ENCODE measurements at regions not wholly inside any gene's neighbourhood (a gene's known extent, or its start where the extent isn't known, plus 50 kb on each side); places are given as distances from the start of the nearest gene placed in this dataset.

GRCh38 chr11:42043312-42043711 is 583.9 kb upstream of the LRRC4C start:
- H3K27ac ChIP-seq (ENCODE audit: low read depth, low read length) = no peak overlapping the region
- no peaks in the 10 kb centered on the region for H3K27me3 ChIP-seq (ENCODE audit: insufficient read depth, low read length)
- Mint-ChIP-seq H3K4me3 (no peak overlapping the region), H3K27ac (no peak overlapping the region), H3K4me1 (no peaks in the 10 kb centered on the region), H3K27me3 (no peaks in the 10 kb centered on the region), H3K9me3 (peaks cover 1 to 32% (median 10%) of the 10 kb centered on the region in 8 donors), H3K36me3 (no peaks in the 10 kb centered on the region)
- DNase-seq = no peak
- ChIA-PET POLR2A (ENCODE audit: partially characterized antibody) (no interaction called here), CTCF (ENCODE audit: partially characterized antibody) (no interaction called here)
- H3K36me3 ChIP-seq (ENCODE audit: insufficient read depth, low read length) = no peaks in the 10 kb centered on the region
- H3K9me3 ChIP-seq (ENCODE audit: control insufficient read depth in 1 of 2, low read length in 2 of 2) = peaks cover 0 to 5% of the 10 kb centered on the region in 2 donors
- no peak overlapping the region for H3K4me3 ChIP-seq (ENCODE audit: low read length in 2 of 2)
- H3K4me1 ChIP-seq (ENCODE audit: insufficient read depth, low read length) = no peaks in the 10 kb centered on the region
- intact Hi-C loops (cut with micrococcal nuclease) = no loop called here

- POLR2A ChIA-PET (ENCODE audit: partially characterized antibody) = no interaction called here
- H3K27me3 ChIP-seq (ENCODE audit: insufficient read depth, low read length) = no peaks in the 10 kb centered on the region
- no peaks in the 10 kb centered on the region for H3K4me1 ChIP-seq (ENCODE audit: insufficient read depth, low read length)
- H3K27ac ChIP-seq (ENCODE audit: low read depth, low read length) = no peak overlapping the region
- no peaks in the 10 kb centered on the region for H3K36me3 ChIP-seq (ENCODE audit: insufficient read depth, low read length)
- peaks cover 0 to 5% of the 10 kb centered on the region in 2 donors for H3K9me3 ChIP-seq (ENCODE audit: control insufficient read depth in 1 of 2, low read length in 2 of 2)
- CTCF ChIA-PET (ENCODE audit: partially characterized antibody) = no interaction called here
- H3K9me3 Mint-ChIP-seq = peaks cover under 1 to 36% (median 12%) of the 10 kb centered on the region in 8 donors
- no peak overlapping the region for H3K4me3 ChIP-seq (ENCODE audit: low read length in 2 of 2)
- no peaks in the 10 kb centered on the region for H3K36me3 Mint-ChIP-seq
- H3K4me1 Mint-ChIP-seq = peaks cover 0 to under 1% (median 0%) of the 10 kb centered on the region in 4 donors
- H3K27ac Mint-ChIP-seq = no peak overlapping the region
- no peaks in the 10 kb centered on the region for H3K27me3 Mint-ChIP-seq
- no peak overlapping the region for H3K4me3 Mint-ChIP-seq
- DNase-seq = no peak
- intact Hi-C loops (cut with micrococcal nuclease) = no loop called here
Measured at GRCh38 chr11:42047637-42048555, 588.4 kb upstream of the LRRC4C start.

- H3K27me3 ChIP-seq (ENCODE audit: insufficient read depth, low read length) = no peaks in the 10 kb centered on the region
- POLR2A ChIA-PET (ENCODE audit: partially characterized antibody) = no interaction called here
- Mint-ChIP-seq H3K9me3 (peaks cover 0 to 32% (median 12%) of the 10 kb centered on the region in 8 donors), H3K4me3 (no peak overlapping the region), H3K27me3 (no peaks in the 10 kb centered on the region), H3K36me3 (no peaks in the 10 kb centered on the region), H3K27ac (no peak overlapping the region), H3K4me1 (peaks cover 0 to 1% (median 0%) of the 10 kb centered on the region in 4 donors)
- no peak overlapping the region for H3K4me3 ChIP-seq (ENCODE audit: low read length in 2 of 2)
- CTCF ChIA-PET (ENCODE audit: partially characterized antibody) = no interaction called here
- intact Hi-C loops (cut with micrococcal nuclease) = no loop called here
- H3K27ac ChIP-seq (ENCODE audit: low read depth, low read length) = no peak overlapping the region
- no peaks in the 10 kb centered on the region for H3K36me3 ChIP-seq (ENCODE audit: insufficient read depth, low read length)
- peaks cover 0 to 6% of the 10 kb centered on the region in 2 donors for H3K9me3 ChIP-seq (ENCODE audit: control insufficient read depth in 1 of 2, low read length in 2 of 2)
- no peak for DNase-seq
- no peaks in the 10 kb centered on the region for H3K4me1 ChIP-seq (ENCODE audit: insufficient read depth, low read length)
Measured at GRCh38 chr11:42049186-42049585, 589.7 kb upstream of the LRRC4C start.

DNA sequence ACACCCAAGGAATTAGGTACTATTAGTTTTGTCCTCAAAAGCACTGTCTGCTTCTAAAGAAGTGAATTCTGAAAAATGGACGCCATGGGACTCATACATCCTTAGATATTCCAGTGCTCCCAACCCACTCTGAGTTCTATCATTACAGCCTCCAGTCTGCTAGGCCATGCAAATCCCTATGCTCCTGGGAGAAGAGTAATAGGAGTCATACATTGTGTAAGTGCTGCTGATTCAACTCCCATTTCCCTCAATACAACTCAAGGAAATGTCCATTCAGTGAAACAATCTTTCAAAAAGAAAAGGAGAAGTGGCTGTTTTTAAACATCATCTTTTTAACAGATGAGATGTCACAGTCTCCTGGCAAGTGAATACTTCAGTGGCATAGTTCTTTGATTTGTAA is 590.2 kb upstream of the LRRC4C start:
- Histone ChIP-seq H3K27ac (ENCODE audit: low read depth, low read length) (no peak overlapping the region), H3K4me3 (ENCODE audit: low read length in 2 of 2) (no peak overlapping the region), H3K9me3 (ENCODE audit: control insufficient read depth in 1 of 2, low read length in 2 of 2) (peaks cover 0 to 3% of the 10 kb centered on the region in 2 donors), H3K4me1 (ENCODE audit: insufficient read depth, low read length) (no peaks in the 10 kb centered on the region), H3K36me3 (ENCODE audit: insufficient read depth, low read length) (no peaks in the 10 kb centered on the region), H3K27me3 (ENCODE audit: insufficient read depth, low read length) (no peaks in the 10 kb centered on the region)
- DNase-seq = no peak
- POLR2A ChIA-PET (ENCODE audit: partially characterized antibody) = no interaction called here
- H3K27ac Mint-ChIP-seq = no peak overlapping the region
- H3K36me3 Mint-ChIP-seq = no peaks in the 10 kb centered on the region
- intact Hi-C loops (cut with micrococcal nuclease) = no loop called here
- CTCF ChIA-PET (ENCODE audit: partially characterized antibody) = no interaction called here
- H3K4me1 Mint-ChIP-seq = peaks cover 0 to 1% (median 0%) of the 10 kb centered on the region in 4 donors
- H3K27me3 Mint-ChIP-seq = no peaks in the 10 kb centered on the region
- H3K4me3 Mint-ChIP-seq = no peak overlapping the region
- peaks cover 0 to 27% (median 9%) of the 10 kb centered on the region in 8 donors for H3K9me3 Mint-ChIP-seq

DNA sequence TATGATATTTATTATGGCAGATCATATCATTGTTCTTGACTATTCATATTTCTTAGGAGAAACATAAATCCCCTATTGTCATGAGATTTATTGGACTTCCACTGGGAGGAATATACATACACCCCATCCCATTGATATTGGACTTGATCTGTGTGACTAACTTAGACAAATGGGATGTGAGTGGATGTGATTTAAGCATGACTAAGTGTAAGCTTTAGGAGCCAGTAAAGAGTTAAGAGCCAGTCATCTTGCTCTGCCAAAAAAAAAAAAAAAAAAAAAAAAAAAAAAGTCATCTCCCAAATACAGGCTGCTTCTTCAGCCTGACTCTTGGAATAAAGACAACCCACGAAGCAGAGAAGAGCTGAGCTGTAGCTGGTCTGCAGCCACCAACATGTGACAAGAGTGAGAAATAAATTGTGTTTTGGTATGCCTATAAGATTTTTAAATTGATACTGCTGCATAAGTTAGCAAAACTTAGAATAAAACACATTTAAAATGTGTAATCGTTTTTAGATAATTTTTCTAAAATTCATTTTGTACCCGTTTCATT is 595.0 kb upstream of the LRRC4C start:
- Mint-ChIP-seq H3K4me3 (no peak overlapping the region), H3K36me3 (no peaks in the 10 kb centered on the region), H3K9me3 (peaks cover 2 to 19% (median 7%) of the 10 kb centered on the region in 8 donors), H3K4me1 (peaks cover 0 to 1% (median 0%) of the 10 kb centered on the region in 4 donors), H3K27me3 (no peaks in the 10 kb centered on the region), H3K27ac (no peak overlapping the region)
- no peaks in the 10 kb centered on the region for H3K36me3 ChIP-seq (ENCODE audit: insufficient read depth, low read length)
- intact Hi-C loops (cut with micrococcal nuclease) = no loop called here
- H3K27ac ChIP-seq (ENCODE audit: low read depth, low read length) = no peak overlapping the region
- H3K27me3 ChIP-seq (ENCODE audit: insufficient read depth, low read length) = no peaks in the 10 kb centered on the region
- no peaks in the 10 kb centered on the region for H3K4me1 ChIP-seq (ENCODE audit: insufficient read depth, low read length)
- peaks cover 0 to 3% of the 10 kb centered on the region in 2 donors for H3K9me3 ChIP-seq (ENCODE audit: control insufficient read depth in 1 of 2, low read length in 2 of 2)
- ChIA-PET CTCF (ENCODE audit: partially characterized antibody) (no interaction called here), POLR2A (ENCODE audit: partially characterized antibody) (no interaction called here)
- DNase-seq = no peak
- H3K4me3 ChIP-seq (ENCODE audit: low read length in 2 of 2) = no peak overlapping the region

GRCh38 chr11:42055606-42056005 is 596.2 kb upstream of the LRRC4C start:
- DNase-seq = no peak
- Mint-ChIP-seq H3K36me3 (no peaks in the 10 kb centered on the region), H3K27ac (no peak overlapping the region), H3K4me1 (peaks cover 0 to 1% (median 0%) of the 10 kb centered on the region in 4 donors), H3K27me3 (no peaks in the 10 kb centered on the region), H3K9me3 (peaks cover 2 to 14% (median 7%) of the 10 kb centered on the region in 8 donors), H3K4me3 (no peak overlapping the region)
- no peaks in the 10 kb centered on the region for H3K36me3 ChIP-seq (ENCODE audit: insufficient read depth, low read length)
- intact Hi-C loops (cut with micrococcal nuclease) = no loop called here
- no peak overlapping the region for H3K27ac ChIP-seq (ENCODE audit: low read depth, low read length)
- CTCF ChIA-PET (ENCODE audit: partially characterized antibody) = no interaction called here
- no peak overlapping the region for H3K4me3 ChIP-seq (ENCODE audit: low read length in 2 of 2)
- no peaks in the 10 kb centered on the region for H3K27me3 ChIP-seq (ENCODE audit: insufficient read depth, low read length)
- no peaks in the 10 kb centered on the region for H3K4me1 ChIP-seq (ENCODE audit: insufficient read depth, low read length)
- H3K9me3 ChIP-seq (ENCODE audit: control insufficient read depth in 1 of 2, low read length in 2 of 2) = peaks cover 0 to 3% of the 10 kb centered on the region in 2 donors
- POLR2A ChIA-PET (ENCODE audit: partially characterized antibody) = no interaction called here

DNA sequence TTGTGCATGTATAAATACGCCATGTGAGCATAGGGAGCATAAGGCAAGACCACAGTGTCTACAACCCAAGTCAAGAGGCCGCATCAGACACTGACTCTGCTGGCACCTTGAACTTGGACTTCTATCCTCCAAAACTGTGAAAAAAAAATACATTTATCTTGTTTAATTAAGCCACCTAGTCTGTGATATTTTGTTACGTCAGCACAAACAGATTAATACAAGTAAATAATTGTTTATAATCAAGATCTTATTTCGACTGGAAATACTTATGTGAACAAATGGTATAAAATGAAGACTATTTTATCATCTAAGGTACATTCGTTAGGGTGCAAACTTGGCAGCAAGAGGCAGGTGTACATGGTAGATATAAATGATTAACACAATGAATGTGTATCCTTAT is 599.3 kb upstream of the LRRC4C start:
- no peak overlapping the region for H3K27ac Mint-ChIP-seq
- H3K4me3 Mint-ChIP-seq = no peak overlapping the region
- CTCF ChIA-PET (ENCODE audit: partially characterized antibody) = no interaction called here
- Histone ChIP-seq H3K4me1 (ENCODE audit: insufficient read depth, low read length) (no peaks in the 10 kb centered on the region), H3K9me3 (ENCODE audit: control insufficient read depth in 1 of 2, low read length in 2 of 2) (no peaks in the 10 kb centered on the region), H3K4me3 (ENCODE audit: low read length in 2 of 2) (no peak overlapping the region), H3K36me3 (ENCODE audit: insufficient read depth, low read length) (no peaks in the 10 kb centered on the region), H3K27me3 (ENCODE audit: insufficient read depth, low read length) (no peaks in the 10 kb centered on the region), H3K27ac (ENCODE audit: low read depth, low read length) (no peak overlapping the region)
- no peak for DNase-seq
- H3K36me3 Mint-ChIP-seq = no peaks in the 10 kb centered on the region
- H3K9me3 Mint-ChIP-seq = peaks cover 0 to 10% (median 6%) of the 10 kb centered on the region in 8 donors
- no peaks in the 10 kb centered on the region for H3K4me1 Mint-ChIP-seq
- POLR2A ChIA-PET (ENCODE audit: partially characterized antibody) = no interaction called here
- H3K27me3 Mint-ChIP-seq = no peaks in the 10 kb centered on the region
- intact Hi-C loops (cut with micrococcal nuclease) = no loop called here
